Activated CD8-positive, alpha-beta T cell treated with anti-CD3 and anti-CD28 coated beads for 36 hours (primary cell): ENCODE measurements at regions not wholly inside any gene's neighbourhood (a gene's known extent, or its start where the extent isn't known, plus 50 kb on each side); places are given as distances from the start of the nearest gene placed in this dataset.
A peak's percentile ranks its signal among the peaks of the same experiment; 100 is the strongest.

Experiments
- ATAC-seq: fragments of 200-7000 bp; cut with Tn5 transposase; one replicate; pipeline ENCODE4 v1.10.0; 2021; ENCODE audit warnings: mild to moderate bottlenecking, moderate library complexity
- CTCF ChIA-PET: fragments of 350-600 bp; sonication (Branson Sonifier 250); formaldehyde crosslinking; loops from one replicate; lab custom pipeline; 2021; ENCODE audit warnings: antibody characterized with exemption; lab: Charles Lee
- POLR2A ChIA-PET: fragments of 350-600 bp; sonication (Branson Sonifier 250); formaldehyde crosslinking; loops from one replicate; lab custom pipeline; 2021; ENCODE audit warnings: antibody characterized with exemption; lab: Charles Lee
- DNase-seq: peaks from one replicate; pipeline ENCODE4 v3.0.0-alpha.2; 2020
- H3K27ac Mint-ChIP-seq: one replicate; pipeline ENCODE4 v1.8.0; 2021; ENCODE audit warnings: mild to moderate bottlenecking, mixed read lengths
- H3K27me3 Mint-ChIP-seq: one replicate; pipeline ENCODE4 v1.8.0; 2021; ENCODE audit warnings: mixed read lengths
- H3K36me3 Mint-ChIP-seq: one replicate; pipeline ENCODE4 v1.8.0; 2021; ENCODE audit warnings: low read depth, mixed read lengths
- H3K4me1 Mint-ChIP-seq: one replicate; pipeline ENCODE4 v1.8.0; 2021; ENCODE audit warnings: low read depth, mixed read lengths
- H3K4me3 Mint-ChIP-seq: one replicate; pipeline ENCODE4 v1.8.0; 2021; ENCODE audit warnings: mild to moderate bottlenecking, moderate library complexity, mixed read lengths
- H3K9me3 Mint-ChIP-seq: one replicate; pipeline ENCODE4 v1.8.0; 2021; ENCODE audit warnings: mixed read lengths
- intact Hi-C: fragments of 100-400 bp; cut with micrococcal nuclease; formaldehyde crosslinking; loops from one replicate; pipeline ENCODE4 v1.10.0; 2022
- TF ChIP-seq, protein P1 (sequence below): fragments of 200-600 bp; IDR thresholded peaks from one replicate; pipeline ENCODE4 v1.8.0; 2022; ENCODE audit warnings: antibody characterized with exemption, mild to moderate bottlenecking

DNA sequence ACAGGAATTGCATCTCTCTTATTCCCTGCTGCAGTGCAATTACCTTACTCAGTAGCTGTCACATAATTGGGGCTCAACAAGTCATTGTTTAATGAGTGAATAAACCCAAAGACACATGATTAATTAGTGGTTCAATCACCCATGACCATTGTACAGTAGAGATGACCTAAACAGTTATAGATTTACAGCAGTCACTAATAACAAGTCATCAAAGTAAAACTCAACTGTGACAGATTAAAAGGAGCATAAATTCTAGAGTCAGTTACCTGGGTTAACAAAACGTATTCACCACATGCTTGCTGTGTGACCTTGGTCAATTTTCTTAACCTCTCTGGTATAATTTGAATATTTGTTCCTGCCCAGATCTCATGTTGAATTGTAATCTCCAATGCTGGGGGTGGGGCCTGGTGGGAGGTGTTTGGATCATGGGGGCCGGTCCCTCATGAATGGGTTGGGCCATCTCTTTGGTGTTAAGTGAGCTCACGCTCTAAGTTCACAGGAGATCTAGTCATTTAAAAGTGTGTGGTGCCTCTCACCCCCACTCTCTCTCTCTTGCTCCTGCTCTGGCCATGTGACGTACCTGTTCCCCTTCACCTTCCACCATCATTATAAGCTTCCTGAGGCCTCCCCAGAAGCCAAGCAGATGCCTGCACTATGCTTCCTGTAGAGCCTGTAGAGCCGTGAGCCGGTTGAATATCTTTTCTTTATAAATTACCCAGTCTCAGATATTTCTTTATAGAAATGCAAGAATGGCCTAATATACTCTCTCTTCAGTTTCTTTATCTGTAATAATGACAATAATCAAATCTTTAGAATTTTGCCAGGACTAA lies 141.9 kb upstream of the PLEKHG7 start:
- TF ChIP-seq, protein P1, sequence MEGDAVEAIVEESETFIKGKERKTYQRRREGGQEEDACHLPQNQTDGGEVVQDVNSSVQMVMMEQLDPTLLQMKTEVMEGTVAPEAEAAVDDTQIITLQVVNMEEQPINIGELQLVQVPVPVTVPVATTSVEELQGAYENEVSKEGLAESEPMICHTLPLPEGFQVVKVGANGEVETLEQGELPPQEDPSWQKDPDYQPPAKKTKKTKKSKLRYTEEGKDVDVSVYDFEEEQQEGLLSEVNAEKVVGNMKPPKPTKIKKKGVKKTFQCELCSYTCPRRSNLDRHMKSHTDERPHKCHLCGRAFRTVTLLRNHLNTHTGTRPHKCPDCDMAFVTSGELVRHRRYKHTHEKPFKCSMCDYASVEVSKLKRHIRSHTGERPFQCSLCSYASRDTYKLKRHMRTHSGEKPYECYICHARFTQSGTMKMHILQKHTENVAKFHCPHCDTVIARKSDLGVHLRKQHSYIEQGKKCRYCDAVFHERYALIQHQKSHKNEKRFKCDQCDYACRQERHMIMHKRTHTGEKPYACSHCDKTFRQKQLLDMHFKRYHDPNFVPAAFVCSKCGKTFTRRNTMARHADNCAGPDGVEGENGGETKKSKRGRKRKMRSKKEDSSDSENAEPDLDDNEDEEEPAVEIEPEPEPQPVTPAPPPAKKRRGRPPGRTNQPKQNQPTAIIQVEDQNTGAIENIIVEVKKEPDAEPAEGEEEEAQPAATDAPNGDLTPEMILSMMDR = no peak
- no peaks in the 10 kb centered on the region for H3K27me3 Mint-ChIP-seq
- no peak overlapping the region for H3K4me3 Mint-ChIP-seq
- DNase-seq = no peak
- CTCF ChIA-PET = interaction anchor here (0.8 to 1.0 kb wide), 2 partner anchors 130 to 1178 kb away, joined by 3 read pairs; no protein-coding TSS in a partner anchor
- H3K27ac Mint-ChIP-seq = no peak overlapping the region
- POLR2A ChIA-PET = interaction anchor here (0.6 kb wide), 1 partner anchor 18 kb away, joined by 3 read pairs; no protein-coding TSS in a partner anchor
- intact Hi-C loops = no loop called here
- no peak for ATAC-seq
- H3K4me1 Mint-ChIP-seq = peaks cover 48% of the 10 kb centered on the region
- H3K9me3 Mint-ChIP-seq = peaks cover 14% of the 10 kb centered on the region
- peaks cover 26% of the 10 kb centered on the region for H3K36me3 Mint-ChIP-seq

DNA sequence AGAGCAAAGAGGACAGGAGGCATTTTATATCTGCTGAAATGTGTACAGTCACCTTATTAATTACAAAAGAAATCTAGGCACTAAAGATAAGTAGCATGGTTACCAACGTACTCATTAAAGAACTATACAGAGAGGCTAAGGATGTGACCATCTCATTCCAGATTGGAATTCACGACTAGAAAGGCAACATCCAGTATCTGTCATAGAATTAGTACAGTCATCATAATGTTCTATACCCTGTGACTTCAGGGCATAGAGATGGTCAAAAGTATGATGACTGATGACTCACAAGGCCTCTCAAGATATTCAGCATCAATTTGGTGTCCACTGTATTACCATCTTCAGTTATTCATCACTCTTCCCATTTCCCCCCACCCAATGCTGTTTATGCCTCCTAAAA lies 144.0 kb upstream of the PLEKHG7 start:
- ChIA-PET POLR2A (no interaction called here), CTCF (no interaction called here)
- no peak for ATAC-seq
- no peak for DNase-seq
- Mint-ChIP-seq H3K9me3 (peaks cover 6% of the 10 kb centered on the region), H3K4me3 (peak overlapping the region; percentile 25), H3K27me3 (no peaks in the 10 kb centered on the region), H3K4me1 (peaks cover 59% of the 10 kb centered on the region), H3K27ac (peak overlapping the region; percentile 62), H3K36me3 (peaks cover 18% of the 10 kb centered on the region)
- intact Hi-C loops = loop anchor here (5.0 kb wide), 1 partner anchor 157 kb away; no protein-coding TSS in a partner anchor
- TF ChIP-seq, protein P1 = no peak

DNA sequence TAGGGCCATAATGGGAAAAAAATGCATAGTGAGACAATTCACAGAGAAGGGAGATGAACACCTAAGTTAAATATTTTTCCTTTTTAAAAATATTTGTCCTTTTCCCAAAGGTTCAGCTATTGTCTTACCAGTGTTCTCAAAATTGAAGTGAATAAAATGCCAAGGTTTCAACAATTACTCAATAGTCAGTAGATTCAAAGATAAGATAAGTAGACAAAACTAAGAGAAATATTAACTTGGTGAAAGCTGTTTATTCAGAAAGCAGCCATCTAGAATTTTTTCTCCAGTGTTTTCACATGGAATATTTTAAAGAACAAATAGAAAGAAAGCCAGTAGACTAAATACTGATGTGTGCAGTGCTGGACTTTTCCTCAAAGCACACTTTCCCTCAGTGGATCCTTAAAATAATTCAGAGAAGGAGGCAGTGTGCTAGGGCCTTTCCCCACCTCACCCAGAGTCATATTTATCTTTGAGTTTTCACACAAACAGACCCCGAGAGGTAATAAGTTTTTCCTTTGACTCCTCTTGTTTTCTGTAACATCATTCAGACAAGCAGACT lies 144.5 kb upstream of the PLEKHG7 start:
- peak overlapping the region; percentile 25 for H3K4me3 Mint-ChIP-seq

DNA sequence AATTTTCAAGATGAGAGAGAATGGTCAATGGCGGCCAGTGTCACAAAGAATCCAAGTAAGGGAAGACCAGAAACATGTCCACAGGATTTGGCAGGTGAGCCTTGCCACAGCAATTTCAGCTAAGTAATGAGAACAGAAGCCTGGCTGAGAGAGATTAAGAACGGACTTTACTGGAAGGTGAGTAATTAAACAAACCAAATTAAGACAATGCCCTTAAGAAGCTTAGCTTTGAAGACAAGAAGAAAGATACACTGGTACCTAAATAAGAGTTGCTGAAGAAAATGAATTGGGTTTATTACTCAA lies 145.4 kb upstream of the PLEKHG7 start:
- H3K9me3 Mint-ChIP-seq = peaks cover 6% of the 10 kb centered on the region
- intact Hi-C loops = loop anchor here (5.0 kb wide), 1 partner anchor 155 kb away; no protein-coding TSS in a partner anchor
- peaks cover 58% of the 10 kb centered on the region for H3K4me1 Mint-ChIP-seq
- ATAC-seq = no peak
- CTCF ChIA-PET = interaction anchor here (1.3 to 1.9 kb wide), 3 partner anchors 9 to 54 kb away, joined by 5 to 10 read pairs (median 7); no protein-coding TSS in a partner anchor
- peak overlapping the region; percentile 83 for H3K27ac Mint-ChIP-seq
- H3K36me3 Mint-ChIP-seq = peaks cover 18% of the 10 kb centered on the region
- peak overlapping the region; percentile 15 for H3K4me3 Mint-ChIP-seq
- no peaks in the 10 kb centered on the region for H3K27me3 Mint-ChIP-seq
- TF ChIP-seq, protein P1 = no peak
- DNase-seq = no peak
- POLR2A ChIA-PET = interaction anchor here (1.2 to 1.7 kb wide), 2 partner anchors 16 to 153 kb away, joined by 5 read pairs; no protein-coding TSS in a partner anchor

More for the DNA sequence above, 144.5 kb upstream of the PLEKHG7 start:
- no peak for DNase-seq
- Mint-ChIP-seq H3K36me3 (peaks cover 18% of the 10 kb centered on the region), H3K4me1 (peaks cover 59% of the 10 kb centered on the region), H3K27ac (peak overlapping the region; percentile 62), H3K9me3 (peaks cover 6% of the 10 kb centered on the region), H3K27me3 (no peaks in the 10 kb centered on the region)
- TF ChIP-seq, protein P1 = no peak
- intact Hi-C loops = loop anchor here (5.0 kb wide), 1 partner anchor 156 kb away; no protein-coding TSS in a partner anchor
- POLR2A ChIA-PET = interaction anchor here (1.7 kb wide), 1 partner anchor 17 kb away, joined by 5 read pairs; no protein-coding TSS in a partner anchor
- no peak for ATAC-seq
- CTCF ChIA-PET = interaction anchor here (1.7 kb wide), 1 partner anchor 9 kb away, joined by 5 read pairs; no protein-coding TSS in a partner anchor
